Dedifferentiated amniotic fluid mesenchymal stem cell (primary cell): ENCODE measurements at regions not wholly inside any gene's neighbourhood (a gene's known extent, or its start where the extent isn't known, plus 50 kb on each side); places are given as distances from the start of the nearest gene placed in this dataset.

Experiments used
- DNase-seq: peaks from one replicate; pipeline ENCODE4 v3.0.0-alpha.2; 2016; ENCODE audit errors: extremely low spot score

DNA sequence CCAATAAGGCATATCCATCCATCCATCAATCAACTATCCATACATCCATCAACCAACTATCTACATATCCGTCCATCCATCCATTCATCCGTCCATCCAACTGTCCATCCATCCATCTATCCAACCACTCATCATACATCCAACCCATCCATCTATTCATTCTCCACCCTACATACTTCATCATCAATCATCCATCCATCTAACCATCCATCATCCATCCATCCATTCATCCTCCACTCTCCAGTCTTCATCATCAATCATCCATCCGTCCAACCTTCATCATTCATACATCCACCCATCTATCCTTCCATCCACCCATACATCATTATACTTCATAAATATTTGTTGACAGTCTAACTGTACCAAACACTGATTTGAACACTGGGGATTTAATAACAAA is 231.3 kb upstream of the DAB1 start:
- DNase-seq = no peak

DNA sequence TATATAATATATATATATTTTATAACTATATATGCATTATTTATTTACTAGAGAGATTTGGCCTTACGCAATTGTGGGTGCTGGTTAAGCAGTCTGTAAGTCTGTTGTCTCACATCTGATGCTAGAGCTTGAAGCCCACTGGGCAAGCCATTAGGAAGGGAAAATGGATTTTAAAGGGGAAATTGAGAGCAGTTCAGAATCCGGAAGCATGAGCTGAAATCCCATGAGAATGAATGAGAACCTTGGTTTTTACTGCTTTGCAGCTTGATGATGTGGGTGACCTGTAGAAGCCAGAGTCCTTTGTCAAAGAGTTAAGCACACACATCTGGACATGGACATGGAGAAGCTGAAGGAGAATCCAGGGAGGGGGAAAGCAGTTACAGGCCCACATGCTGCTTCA is 220.8 kb upstream of the DAB1 start:
- no peak for DNase-seq

DNA sequence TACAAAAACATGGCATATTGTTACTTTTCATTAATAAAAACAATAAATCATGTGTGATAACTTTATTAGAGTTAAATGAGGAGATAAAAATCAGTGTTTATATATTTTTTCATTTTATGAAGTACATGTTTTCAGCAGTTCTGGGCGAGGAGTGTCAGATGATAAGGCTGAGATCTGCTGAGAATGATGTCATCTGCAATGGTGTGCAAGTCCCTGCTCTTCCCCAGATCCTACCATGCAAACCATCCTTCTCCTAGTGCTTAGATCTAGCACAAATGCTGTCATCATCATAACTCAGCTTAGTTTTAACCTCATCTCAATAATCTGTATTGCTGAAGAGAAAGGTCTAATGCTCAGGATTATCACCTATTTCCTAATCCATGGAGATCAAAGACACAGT is 214.4 kb upstream of the DAB1 start:
- no peak for DNase-seq

DNA sequence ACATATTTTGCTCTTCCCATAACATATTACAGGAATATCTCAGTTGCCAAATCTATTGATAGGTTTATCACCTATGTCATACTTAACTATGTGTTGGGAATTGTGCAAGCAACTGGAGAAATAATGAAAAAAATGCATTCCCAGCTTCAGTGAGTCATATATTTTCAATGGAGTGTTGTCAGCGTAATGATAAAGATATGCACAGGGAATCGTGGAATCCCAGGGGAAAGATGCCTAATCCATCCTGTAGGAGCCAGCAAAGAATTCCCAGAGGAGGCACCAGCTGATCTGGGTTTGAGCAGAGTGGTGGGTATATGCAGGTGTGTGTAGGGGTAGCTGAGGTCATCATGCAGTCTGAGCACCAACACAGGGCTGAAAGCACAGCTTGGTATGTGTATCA is 213.3 kb upstream of the DAB1 start:
- no peak for DNase-seq

DNA sequence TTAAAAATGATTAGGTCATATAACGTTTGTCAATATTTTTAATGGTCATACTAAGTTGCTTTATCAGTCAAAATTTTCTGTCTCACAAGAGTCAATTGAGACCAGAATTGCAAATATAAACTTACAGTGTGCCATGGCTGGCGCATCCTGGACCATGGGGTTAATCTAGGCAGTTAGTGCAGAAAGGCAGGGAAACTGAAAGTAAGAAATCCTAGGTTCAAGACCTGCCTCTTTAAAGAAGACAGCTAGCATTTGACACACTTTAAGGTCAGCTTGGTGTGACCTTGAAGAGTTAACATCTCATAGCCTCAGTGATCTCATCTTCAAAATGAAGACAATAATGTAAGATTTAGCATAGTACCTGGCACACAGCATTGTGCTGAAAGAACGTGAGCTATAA is 210.0 kb upstream of the DAB1 start:
- DNase-seq = no peak

DNA sequence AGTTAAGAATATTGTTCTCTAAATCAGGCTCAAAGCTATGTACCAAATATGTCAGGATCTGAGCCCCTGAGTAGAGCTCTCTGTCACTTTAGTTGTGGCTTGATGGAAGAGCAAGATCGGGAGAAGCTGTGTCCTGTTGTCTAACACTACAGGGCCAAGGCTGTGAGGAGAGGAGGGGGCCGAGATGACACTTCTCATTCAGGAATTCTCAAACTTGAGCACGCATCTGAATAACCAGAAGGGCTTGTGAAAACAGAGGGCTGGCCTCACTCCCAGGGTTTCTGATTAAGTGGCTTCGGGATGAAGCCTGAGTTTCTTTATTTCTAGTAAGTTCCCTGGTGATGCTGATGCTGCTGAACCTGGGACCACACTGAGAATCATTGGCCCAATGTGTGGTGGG is 209.2 kb upstream of the DAB1 start:
- no peak for DNase-seq

DNA sequence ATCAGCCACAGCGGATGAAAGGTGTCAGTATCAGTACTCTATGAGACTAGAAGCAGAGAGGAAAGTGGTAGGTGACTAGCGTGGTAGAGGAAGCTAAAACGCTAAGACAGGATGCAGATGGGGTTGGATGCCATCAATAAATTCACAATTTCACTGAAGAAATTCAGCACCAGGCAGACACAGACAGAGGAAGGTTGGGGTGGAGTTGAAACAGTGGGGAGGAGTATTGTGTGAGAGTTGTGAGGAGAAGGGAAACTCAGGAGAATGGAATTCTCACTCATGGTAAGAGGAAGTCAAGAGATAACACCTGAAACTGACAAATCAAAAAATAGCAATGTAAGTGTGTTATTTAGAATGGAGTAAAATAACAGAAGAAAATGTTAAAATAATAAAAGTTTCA is 208.5 kb upstream of the DAB1 start:
- no peak for DNase-seq

DNA sequence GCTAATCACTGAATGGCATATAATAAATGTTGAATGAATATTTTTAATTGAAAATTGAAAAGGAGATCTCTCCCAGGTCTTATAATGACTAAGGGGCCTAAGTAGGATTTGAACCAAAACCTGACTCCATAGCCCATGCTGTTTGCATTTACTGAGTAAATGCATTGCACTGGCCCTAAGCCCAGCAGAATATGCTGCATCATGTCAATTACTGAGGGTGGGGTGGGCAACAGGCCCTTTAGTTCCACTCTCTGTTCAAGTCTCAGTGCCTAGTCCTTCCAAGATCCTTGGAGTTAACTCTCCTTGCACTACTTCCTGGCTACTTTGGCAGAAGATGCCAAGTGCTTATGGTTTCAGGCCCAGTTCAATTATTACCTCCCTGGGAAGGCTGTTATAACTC is 203.8 kb upstream of the DAB1 start:
- DNase-seq = no peak

DNA sequence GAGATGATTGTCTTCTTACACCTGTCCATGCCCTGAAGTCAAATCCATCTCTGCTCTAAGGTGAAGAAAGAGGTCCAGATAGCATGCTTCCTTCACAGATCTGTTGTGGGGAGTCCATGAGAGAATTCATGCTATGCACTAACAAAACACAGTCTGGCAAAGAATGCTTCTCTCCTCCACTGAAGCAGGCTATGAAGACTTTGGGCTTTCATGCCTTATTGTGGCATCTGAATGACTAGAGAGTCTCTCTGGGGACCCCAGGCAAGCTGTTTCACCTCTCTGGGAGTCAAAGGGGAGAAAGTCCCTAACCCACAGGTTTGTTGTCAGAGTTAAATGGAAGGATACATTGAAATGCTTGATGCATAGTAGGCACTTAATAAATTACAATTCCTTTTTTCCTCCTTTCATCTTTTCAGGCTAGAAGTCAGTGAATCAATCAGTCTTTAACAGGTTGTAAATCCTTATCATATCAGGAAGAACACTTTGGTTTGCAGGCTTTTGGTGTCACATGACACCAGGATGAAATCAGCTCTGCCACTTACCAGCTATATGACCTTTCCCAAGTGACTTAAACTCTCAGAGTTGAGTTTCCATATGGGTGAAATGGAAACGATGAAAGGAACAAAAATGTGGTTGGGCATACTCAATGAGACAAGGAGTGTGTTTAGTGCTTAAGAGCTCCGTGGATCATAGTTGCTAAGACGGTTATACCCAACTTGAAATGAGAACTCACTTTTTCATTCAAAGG is 200.1 kb upstream of the DAB1 start:
- DNase-seq = no peak

DNA sequence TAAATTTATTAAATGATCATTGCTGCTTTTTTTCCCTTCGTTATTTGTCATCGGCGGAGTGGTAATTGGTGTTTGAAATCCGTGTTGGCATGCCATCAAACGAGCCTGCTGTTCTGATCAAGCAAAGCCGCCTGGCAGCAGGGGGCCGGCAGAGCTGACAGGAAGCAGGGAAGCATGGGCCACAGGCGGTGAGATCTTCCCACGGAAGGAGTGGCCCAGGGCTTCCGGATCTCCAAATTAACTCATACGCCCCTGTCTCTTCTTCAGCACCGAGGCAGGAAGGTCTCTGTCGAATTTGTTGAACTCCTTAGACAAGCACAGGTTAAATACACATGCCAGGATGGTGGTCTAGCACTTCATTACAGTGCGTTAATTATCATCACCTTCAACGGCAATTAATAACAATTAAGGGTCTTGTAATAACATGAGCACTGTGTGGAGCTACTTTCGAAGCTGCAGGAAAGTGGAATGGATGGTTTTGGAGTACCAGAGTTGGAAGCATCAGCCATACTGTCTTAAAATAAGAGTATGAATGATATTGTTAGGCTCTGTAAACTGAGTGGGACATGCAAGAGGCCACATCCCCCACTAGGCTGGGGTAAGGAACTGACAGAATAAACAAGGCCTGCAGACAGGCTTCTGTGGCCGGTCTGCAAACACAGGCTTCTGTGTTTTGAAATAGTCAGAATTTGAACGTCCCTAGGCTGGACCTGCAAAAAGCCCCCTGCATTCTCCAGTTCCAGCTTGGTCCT is 199.4 kb upstream of the DAB1 start:
- DNase-seq = no peak

DNA sequence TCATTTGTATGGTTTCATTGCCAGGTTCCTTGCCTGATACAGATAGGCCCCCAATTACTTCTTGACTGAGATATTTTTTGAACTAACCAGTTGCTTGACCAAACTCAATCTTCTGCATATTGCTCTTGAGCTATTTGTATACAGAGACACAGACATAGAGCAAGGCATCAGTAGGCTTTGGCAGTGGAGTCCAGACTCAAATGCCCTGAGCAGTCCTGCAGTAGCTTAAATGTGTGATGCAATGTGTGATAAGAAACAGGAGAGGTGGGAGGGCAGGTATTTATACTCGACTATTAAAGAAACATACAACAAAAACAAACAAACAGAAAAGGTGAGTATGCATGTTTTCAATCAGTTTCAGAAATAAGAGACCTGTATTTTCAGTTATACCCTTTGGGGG is 197.9 kb upstream of the DAB1 start:
- no peak for DNase-seq

DNA sequence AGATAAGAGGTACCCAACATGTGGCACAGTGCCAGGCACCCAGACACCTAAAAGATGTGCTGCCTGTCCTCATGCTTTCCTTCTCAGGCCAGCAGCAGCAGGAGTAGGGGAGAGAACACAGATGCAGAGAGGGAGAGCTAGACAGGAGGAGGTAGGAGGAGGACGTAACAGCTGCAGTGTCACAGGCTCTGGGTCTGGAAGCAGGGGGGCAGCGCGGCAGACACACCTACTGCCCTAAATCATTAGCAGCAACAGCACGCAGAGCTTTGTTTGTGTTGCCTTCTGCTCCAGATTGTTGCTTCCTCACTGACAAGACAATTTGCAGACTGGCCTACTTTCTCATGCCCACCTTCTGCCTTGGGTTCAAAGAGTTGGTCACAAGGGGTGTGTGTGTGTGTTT is 196.7 kb upstream of the DAB1 start:
- no peak for DNase-seq

DNA sequence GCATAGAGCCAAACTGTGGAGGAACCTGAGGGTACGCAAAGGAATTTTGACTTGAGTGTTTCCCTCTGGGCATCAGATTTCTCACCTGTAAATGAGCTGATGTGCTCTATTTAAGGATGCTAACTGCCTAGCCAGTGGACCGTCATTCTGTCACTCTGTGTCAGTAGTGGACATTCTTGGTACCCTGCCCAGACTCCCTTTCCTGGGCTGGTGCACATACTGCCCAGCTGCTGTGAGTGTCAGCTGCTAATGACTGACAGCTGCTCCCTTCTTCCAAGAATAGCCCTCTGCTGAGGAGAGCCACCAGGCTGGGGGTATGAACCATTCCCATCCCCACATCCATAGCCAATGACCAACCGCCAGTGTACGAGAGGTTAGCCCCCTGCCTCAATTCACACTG is 193.1 kb upstream of the DAB1 start:
- no peak for DNase-seq

DNA sequence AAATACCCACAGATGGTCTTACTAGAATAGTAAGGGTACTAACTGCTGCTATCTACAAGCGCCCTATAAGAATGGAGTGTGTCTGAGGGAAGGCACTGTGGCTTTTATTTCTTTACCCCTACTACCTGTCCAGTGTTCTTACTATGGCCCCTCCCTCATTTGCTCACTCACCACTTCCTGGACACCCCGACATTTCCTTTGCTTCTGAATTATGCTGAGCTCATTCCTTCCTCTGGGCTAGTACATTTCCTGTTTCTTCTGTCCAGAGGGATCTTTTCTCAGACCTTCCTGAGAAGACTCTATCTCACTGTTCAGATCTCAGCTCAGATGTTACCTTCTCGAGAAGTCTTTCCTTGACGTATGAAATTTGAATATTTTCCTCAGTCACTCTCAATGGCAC is 192.1 kb upstream of the DAB1 start:
- no peak for DNase-seq

DNA sequence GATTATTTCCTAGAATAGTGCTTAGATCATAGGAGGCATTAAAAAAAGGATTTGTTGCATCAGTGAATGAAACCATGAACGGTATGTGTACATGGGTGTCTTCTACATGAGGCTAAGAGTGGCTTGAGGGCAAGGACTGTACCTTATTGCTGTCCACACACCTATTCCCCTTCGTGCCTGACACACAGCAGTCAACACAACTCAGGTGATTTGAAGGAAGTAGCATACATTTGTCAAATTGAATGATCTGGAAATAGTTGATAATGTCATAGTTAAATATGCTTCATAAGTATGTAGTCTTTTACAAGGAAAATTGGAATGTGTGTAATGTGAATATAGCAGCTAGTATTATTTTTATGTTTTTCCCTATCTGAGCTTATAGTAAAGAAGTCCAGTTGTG is 189.0 kb upstream of the DAB1 start:
- no peak for DNase-seq

DNA sequence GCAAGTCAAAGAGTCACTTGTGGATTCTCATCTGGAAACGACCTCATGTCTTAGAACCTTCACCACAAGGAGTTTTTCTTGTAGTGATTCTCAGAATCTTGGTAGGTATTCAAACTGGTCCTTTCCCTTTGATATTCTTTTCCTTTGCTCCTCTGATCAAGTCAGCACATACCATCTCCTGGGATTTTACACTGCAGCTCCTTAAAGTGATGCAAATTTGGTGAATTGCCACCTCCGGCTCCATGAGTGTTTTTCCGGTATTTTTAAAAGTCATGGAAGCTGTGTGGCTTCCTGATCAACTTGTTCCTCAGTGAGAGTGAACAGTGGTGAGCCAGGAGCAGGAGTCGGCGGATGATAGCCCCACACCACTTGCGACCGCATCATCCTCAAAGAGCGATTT is 182.1 kb upstream of the DAB1 start:
- DNase-seq = no peak

DNA sequence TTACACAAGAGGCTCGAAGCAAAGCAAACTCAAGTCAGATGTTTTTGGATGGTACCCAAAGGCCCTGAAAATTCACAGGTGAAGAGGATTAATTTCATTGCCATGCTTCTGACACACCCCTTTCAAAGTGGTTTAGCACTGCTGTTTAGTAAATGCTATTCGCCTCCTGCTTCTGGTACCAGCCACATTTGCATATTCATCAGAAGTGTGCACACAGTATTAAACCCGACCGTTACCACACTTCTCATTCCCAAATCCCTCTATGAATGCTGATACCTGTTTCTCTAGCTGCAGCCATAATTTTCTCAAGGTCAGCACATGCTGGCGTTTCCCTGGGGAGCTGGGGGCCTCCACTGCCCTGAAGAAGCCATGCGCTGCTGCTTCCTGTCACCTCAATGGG is 179.8 kb upstream of the DAB1 start:
- no peak for DNase-seq

DNA sequence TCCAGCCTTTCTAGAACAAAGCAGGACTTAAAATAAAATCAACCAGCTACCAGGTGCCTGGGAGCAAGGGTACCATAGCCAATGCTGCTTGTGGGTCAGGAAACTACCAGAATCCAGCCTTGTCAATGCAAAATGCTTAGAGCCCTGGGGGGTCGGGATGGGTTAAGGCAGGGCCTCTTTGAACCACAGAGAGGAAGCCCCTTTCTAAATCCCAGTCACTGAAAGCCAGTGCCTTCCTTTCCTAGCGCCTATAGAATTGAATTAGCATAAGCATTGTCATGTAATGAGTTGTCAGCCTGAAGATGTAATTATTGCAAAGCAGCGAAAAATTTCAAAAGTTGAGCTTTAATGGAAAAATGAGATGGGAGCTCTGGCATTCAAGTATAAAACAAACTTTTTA is 176.6 kb upstream of the DAB1 start:
- no peak for DNase-seq

DNA sequence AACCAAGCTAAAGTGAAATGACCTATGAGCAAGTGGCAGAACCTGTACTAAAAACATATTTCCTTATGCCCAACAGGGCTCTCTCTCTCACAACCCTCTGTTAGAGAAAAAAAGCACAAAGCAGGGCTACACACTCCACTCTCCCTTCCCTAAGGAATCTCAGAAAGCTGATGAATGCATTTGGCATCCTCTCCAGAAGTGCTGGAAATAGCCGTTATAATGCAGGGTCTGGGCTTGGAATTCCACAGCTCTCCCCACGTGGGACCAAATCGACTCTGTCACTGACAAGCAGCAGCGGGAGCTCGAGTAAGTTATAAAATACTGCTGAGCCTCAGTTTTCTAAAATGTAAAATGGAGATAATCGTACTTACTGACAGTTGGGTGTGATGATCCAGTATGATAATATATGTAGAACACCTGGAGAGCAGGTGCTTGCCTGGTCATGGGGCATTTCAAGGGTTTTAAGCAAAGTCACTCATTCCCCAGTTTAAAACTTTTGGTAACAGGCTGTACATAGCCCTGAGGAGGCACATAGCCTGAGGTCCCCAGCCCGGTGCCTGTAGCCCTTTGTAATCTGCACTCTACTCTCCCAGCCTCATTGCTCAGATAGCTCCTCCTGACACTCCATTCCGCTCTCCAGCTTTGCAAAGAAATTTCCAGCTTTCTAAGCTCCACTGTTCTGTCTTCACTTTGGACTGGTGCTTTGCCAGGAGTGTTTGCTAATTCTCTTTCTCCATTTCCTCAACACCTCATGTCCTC is 175.6 kb upstream of the DAB1 start:
- DNase-seq = peak; percentile 47

DNA sequence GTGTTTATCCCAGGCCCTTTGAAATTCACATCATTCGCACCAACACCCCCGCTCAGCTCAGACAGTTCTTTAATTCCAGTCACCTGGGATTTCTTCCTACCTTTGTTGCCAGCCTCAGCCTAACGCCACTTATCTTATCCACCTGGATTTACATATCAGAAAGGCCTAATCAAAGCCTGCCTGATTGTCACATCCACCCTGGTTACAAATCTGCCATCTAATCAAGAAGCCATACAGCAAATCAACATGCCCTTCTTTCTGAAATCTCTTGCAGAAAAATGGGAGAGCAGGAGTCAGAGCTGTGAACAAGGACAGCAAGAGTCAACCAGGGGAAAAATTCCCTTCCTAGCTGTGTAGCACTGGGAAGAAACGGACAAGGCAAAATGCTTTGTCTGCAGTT is 173.2 kb upstream of the DAB1 start:
- DNase-seq = no peak

DNA sequence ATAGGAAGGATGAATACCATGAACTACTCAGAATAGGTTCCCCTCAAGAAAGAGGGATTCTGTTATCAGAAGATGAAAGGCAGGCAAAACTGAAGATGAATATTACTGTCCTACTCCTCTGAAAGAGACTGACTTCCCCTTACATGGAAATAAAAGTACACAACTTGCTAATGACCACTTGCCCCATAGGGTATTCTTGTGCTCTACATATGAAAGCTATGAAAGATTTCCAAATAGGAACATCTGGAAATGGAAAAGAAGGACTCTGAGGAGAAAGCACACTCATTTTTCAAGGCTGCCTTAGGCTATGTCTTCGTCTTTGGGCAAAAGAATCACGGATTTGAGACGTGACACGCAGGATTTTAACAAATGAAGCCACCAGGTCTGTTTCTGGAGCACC is 170.1 kb upstream of the DAB1 start:
- no peak for DNase-seq

DNA sequence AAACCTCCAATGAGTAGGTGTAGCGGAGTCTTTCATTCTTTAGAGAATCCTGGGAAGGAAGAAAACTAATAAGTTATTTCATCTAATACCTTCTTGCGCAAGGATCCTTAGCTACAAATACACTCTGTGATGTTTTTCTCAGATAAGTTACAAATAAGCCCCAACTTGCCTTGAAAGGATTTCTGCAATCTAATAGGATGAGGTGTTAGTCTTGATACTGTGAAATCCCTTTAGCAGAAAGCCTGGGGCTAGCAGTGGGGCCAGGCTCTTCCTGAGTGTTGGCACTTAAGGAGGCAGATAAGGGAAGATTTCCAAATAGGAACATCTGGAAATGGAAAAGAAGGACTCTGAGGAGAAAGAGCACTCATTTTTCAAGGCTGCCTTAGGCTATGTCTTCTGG is 168.0 kb upstream of the DAB1 start:
- DNase-seq = no peak

DNA sequence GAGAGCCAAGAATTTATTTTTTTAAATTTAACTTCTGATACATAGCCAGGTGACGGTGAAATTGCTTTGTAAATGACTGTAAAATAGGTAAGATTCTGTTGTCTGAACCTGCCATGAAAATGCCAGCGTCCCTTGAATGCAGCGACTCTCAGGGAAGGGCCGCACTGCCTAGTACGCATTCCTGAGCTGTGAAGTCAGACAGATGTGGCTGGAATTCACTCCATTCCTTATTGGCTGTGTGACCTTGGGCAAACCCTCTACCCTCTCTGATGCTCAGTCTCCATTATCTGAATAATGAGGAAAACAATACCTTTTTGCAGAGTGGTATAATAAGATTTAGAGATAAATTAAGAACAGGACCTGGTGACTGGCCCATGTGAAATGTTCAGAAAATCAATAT is 167.1 kb upstream of the DAB1 start:
- DNase-seq = no peak
